ENCODE measurements at regions not wholly inside any gene's neighbourhood (a gene's known extent, or its start where the extent isn't known, plus 50 kb on each side); places are given as distances from the start of the nearest gene placed in this dataset.

GRCh38 chr12:131402781-131403396 lies 308.0 kb upstream of the SFSWAP start:
- no peak for TF ChIP-seq CTCF (IDR thresholded peaks at IDR 0.05)
- no peak for TF ChIP-seq EZH2phosphoT487 (IDR thresholded peaks at IDR 0.05)
- TF ChIP-seq EZH2 (IDR thresholded peaks at IDR 0.05), result no peak
